SH-SY5Y (cell line): ENCODE measurements at regions not wholly inside any gene's neighbourhood (a gene's known extent, or its start where the extent isn't known, plus 50 kb on each side); places are given as distances from the start of the nearest gene placed in this dataset.

Experiments used
- GATA2 ChIP-seq: IDR thresholded peaks from 2 replicates; pipeline ENCODE4 v1.6.1; 2011; ENCODE audit warnings: mild to moderate bottlenecking, low read depth, low read length
- GATA3 ChIP-seq: IDR thresholded peaks from 2 replicates; pipeline ENCODE4 v1.6.1; 2011; ENCODE audit warnings: low read depth, mild to moderate bottlenecking, low read length, moderate library complexity

DNA sequence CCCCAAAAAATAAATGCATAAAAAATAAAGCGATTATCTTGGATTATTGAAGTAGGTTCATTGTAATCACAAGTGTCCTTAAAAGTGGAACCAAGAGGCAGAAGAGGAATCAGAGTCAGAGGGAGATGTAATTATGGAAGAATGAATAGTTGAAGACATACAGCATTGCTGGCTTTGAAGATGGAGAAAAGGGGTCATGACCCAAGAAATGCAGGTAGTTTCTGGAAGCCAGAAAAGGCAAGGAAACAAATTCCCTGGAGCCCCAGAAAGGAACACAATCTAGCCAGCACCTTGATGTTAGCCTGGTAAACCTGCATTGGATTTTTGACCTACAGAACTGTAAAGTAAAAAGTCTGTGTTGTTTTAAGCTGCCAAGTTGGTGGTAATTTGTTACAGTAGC is 57.5 kb upstream of the PTGR2 start:
- TF ChIP-seq GATA3, result no peak
- no peak for TF ChIP-seq GATA2
